ENCODE measurements at regions not wholly inside any gene's neighbourhood (a gene's known extent, or its start where the extent isn't known, plus 50 kb on each side); places are given as distances from the start of the nearest gene placed in this dataset.

- DNase-seq: no peak
Observed at GRCh38 chr7:32428546-32428945, 61.6 kb downstream of the LSM5 start.

DNA sequence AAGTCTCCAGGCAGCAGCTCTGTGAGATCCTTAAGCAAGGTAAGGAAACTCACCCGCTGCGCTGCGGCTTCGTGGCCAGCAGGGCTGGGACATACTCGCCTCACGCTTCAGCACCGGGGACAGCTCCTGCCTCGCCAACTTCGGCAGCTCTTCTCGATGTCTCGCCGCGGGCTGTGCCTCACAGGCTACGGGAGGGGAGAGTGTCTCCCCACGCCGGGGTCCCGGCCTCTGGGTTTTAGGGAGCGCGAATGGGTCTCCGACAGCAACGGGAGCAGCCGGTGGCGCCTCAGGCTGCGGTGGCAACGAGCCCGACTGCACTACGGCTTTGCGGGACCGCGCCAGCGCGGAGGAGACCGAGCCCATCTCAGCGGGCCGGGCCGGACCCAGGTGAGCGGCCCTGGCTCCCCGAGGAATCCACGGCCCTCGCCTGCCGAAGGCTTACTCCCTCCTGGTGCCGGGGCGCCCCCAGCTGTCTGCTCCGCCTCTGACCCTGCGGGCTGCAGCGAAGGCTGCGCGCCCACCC, 62.4 kb downstream of the LSM5 start:
- DNase-seq: no peak

GRCh38 chr7:32416846-32417245, 73.3 kb downstream of the LSM5 start:
- DNase-seq: no peak

DNA sequence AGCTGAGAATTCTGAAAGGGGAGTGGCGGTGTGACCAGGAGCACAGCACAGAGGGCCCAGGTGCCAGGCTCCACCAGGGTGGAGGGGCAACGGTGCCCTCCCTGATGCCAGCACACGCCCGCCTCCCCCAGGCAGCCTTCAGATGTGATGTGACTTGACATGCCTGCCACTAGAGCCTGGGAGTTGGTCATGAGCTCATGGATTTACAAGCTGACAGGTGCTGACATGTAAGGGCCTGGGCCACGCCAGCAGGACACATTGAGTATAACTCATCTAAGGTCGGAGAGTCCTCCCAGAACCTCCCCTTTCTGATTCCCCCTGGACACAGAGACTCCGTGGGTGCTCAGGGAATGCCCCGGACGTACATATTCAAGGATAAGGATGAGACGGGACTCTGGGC, 74.2 kb downstream of the LSM5 start:
- no peak for DNase-seq

DNA sequence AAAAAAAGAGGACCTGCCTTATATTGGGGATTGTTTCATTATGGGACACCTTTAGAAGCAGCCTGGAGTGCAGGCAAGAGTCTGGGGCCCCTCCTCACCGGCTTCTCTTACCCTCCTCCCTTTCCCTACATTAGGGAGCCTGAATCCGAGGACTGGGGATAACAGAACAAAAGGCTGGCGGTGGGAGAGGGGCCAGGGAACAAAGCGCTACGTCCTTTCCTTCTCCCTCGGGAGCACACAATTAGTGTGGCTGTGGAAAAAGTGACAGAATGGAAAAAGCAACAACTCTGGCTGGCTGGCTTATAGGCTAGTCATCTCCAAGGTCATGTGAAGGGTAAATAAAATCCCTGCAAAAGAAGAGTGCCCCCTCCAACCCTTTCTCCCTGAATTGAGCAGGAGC, 74.7 kb downstream of the LSM5 start:
- DNase-seq: no peak

DNA sequence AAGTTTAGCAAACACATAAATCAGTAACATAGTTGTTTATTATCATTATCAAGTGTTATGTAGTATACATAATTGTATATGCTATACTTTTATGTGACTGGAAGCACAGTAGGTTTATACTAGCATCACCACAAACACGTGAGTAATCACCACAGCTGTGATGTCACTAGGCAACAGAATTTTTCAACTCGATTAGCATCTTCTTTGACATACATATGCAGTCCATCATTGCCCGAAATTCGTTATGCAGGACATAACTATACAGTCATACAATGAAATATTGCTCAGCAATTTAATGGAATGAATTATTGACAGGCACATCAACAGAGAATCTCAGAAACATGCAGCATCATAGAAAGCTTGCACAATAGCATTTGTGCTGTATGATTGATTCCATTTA, 77.7 kb downstream of the LSM5 start:
- DNase-seq: no peak

- no peak for DNase-seq
Observed at GRCh38 chr7:32410545-32410944, 79.6 kb downstream of the LSM5 start.

DNA sequence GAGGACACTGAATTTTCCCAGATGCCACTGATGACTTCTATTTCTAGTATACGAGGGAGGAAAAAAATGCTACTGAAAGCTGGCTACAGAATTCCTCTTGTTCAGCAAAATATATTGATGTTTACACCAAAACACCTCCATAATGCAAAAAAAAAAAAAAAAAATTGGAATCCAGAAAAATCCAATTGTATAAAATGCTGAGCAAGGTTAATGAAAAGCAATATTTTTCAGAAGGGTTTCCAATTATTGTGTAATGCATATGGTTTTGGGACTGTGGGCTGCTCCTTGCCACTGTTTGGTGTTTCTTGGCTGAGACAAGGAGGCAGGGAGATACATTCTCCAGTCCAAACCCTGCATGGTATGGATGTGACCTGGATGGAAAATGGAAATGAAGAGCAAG, 83.8 kb downstream of the LSM5 start:
- DNase-seq: no peak

DNA sequence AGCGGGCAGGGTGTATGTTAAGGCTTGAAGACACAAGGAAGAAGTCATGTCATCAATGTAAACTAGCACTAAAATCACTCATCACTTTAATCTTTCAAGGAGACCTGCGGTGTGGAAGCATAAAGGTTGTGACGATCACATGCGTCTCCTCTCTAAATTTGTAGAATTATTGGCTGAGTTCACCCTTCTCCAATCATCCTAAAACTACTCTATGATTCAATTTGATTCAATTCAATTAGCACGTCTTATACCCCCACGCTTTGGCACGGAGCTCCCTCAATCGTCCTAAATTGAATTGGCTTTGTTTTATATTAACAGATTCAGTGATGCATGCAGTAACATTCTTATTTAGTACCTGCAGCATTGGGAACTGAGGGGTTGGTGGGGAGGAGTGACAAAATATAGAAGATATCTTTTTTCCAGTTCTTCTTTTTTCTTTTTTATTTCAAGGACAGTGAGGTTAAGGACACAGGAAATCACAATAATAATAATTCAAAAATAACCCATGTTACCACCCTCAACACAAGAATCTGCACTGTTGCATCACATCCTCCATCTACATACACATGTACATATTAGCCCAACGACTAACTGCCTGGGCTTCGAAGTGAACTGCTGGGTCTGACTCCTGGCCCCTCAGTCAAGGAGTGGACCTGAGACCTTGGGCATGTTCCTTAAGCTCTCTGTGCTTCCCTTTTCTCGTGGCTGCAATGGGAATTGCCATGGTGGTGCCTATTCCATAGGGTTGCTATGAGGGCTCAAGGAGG, 86.5 kb downstream of the LSM5 start:
- no peak for DNase-seq

DNA sequence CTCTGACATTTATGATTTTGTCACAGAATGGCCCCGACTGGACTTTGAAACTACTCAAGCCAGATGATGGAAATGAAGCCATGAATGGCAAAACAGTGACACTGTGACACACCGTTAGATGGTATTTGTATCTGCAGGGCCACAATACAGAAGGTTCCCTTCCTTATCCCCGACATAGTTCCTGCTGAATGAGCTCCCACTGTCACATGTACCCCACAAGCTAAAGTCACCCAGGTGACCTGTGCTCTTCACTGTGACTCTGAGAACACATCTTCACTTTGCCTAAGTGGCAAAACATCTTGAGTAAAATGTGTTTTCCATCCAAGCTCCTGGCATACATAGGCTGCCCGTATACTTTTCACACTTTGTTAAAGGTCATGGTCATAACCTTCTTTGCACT, 89.5 kb downstream of the LSM5 start:
- no peak for DNase-seq

DNA sequence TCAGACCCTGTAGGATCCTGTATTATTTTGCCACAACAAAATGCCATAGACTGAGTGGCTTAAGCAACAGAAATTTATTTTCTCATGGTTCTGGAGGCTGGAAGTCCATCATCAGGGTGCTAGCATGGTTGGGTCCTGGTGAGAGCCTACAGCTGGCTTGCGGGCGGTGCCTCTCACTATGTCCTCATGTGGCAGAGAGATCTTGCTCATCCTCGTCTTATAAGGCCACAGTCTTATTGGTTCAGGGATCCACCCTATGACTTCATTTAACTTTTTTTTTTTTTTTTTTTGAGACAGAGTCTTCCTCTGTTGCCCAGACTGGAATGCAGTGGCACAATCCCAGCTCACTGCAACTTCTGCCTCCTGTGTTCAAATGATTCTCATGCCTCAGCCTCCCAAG, 90.9 kb downstream of the LSM5 start:
- no peak for DNase-seq

DNA sequence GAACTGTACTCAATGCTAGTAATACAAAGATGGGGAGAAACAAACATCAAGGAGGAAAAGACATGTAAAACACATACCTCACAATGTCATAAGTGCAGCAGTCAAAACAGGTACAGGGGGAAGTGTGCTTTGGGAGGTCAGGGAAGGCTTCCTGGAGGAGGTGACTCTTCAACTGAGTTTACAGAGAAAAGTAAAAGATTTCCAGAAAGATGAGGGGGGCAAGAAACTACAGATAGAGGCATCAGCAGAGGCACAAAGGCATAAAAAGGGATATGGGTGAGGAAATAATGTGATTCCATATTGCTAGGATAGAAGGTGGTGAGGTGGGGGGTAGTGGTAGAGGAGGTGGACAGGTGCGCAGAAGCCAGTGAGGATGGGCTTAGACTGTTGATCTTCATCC, 95.0 kb downstream of the LSM5 start:
- no peak for DNase-seq

DNA sequence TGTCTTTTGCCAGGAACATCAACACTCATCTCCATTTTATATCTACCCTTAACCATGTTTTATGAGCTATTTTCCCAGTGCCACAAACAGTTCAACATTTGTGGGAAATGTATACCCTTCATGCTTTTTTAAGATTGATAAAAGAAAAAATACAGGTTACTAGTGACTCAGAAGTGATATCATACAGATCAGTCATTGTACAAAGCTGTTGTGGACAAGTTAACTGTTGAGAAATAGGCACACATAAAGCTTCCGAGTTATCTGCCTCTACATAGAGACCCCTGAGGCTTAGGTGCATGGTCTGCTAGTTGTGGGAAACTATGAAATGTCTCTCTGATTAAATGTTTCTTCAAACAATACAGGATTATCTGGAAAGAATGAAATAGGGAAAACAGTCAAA, 96.3 kb downstream of the LSM5 start:
- no peak for DNase-seq

- no peak for DNase-seq
Observed at GRCh38 chr7:32390210-32390609, 100.0 kb downstream of the LSM5 start.

GRCh38 chr7:32385316-32385956, 104.7 kb downstream of the LSM5 start:
- DNase-seq: no peak

- DNase-seq: no peak
Observed at GRCh38 chr7:32381024-32381601, 109.1 kb downstream of the LSM5 start.

- no peak for DNase-seq
Observed at GRCh38 chr7:32379510-32380112, 110.6 kb downstream of the LSM5 start.

DNA sequence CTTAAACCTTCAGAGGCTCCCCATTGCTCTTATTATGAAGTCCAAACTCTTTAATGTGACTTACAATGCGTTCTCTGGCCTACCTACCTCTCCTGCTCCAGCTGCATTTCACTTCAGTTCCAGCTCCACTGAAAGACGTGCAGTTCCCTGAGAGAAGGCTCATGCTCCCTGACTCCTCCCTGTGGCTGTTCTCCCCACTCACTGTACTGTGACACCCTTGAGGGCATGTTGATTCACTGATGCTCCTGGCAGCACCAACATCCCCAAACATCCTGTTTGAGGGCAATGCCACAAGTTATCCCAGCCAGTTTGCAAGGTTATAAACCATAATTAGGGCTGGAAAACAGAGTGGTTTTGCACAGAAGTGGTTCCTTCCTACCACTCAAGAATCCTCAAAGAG, 111.2 kb downstream of the LSM5 start:
- DNase-seq: no peak

DNA sequence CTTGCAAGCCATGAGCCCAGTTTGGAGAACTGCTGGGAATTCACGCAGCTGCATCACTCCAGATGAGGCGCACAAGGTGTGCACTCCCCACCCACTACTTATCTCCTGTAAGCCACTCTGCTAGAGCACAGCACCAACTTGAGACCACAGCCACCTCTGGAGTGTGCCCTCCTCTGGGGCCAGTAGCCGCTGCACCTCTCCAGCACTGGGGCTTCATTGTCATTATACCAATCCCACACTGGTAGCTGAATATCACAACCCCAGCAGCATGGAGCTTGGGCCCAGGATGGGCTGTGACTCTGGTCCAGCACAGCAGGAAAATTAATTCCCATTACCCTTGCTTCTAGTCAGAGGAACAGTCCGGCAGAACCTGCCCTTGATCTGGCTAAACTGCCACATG, 125.6 kb downstream of the LSM5 start:
- no peak for DNase-seq

GRCh38 chr7:32360127-32360526, 130.1 kb downstream of the LSM5 start:
- no peak for DNase-seq

- DNase-seq: no peak
Observed at GRCh38 chr7:32357535-32358277, 132.5 kb downstream of the LSM5 start.

GRCh38 chr7:32347244-32347828, 142.8 kb downstream of the LSM5 start:
- DNase-seq: peak; percentile 26

- DNase-seq: no peak
Observed at GRCh38 chr7:32346253-32346652, 143.9 kb downstream of the LSM5 start.
